ENCODE measurements at regions not wholly inside any gene's neighbourhood (a gene's known extent, or its start where the extent isn't known, plus 50 kb on each side); places are given as distances from the start of the nearest gene placed in this dataset.

GRCh38 chr2:183426825-183427224, 302.6 kb downstream of the NUP35 start (continued):
- TF ChIP-seq ZNF462 (CRISPR knock-in tag; IDR thresholded peaks at IDR 0.05) (no peak), REST (IDR thresholded peaks at IDR 0.05; ENCODE audit: unreplicated experiment) (no peak), CREB1 (CRISPR knock-in tag; IDR thresholded peaks at IDR 0.05; ENCODE audit: low read depth) (no peak), JUNB (IDR thresholded peaks at IDR 0.05; ENCODE audit: unreplicated experiment) (no peak), EZH2 (IDR thresholded peaks at IDR 0.05; ENCODE audit: low read depth, unreplicated experiment) (no peak), POLR2AphosphoS5 (IDR thresholded peaks at IDR 0.05; ENCODE audit: low read depth) (no peak)

- peaks cover 4% of the 10 kb centered on the region; the same call in 2 of the 3 replicates for H3K4me1 Mint-ChIP-seq
- H3K4me3 Mint-ChIP-seq, result no peak overlapping the region
- no peak for ATAC-seq
- no peak for TF ChIP-seq EZH2 (IDR thresholded peaks at IDR 0.05; ENCODE audit: low read depth, unreplicated experiment)
- TF ChIP-seq, protein P1, sequence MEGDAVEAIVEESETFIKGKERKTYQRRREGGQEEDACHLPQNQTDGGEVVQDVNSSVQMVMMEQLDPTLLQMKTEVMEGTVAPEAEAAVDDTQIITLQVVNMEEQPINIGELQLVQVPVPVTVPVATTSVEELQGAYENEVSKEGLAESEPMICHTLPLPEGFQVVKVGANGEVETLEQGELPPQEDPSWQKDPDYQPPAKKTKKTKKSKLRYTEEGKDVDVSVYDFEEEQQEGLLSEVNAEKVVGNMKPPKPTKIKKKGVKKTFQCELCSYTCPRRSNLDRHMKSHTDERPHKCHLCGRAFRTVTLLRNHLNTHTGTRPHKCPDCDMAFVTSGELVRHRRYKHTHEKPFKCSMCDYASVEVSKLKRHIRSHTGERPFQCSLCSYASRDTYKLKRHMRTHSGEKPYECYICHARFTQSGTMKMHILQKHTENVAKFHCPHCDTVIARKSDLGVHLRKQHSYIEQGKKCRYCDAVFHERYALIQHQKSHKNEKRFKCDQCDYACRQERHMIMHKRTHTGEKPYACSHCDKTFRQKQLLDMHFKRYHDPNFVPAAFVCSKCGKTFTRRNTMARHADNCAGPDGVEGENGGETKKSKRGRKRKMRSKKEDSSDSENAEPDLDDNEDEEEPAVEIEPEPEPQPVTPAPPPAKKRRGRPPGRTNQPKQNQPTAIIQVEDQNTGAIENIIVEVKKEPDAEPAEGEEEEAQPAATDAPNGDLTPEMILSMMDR (conservative IDR thresholded peaks at IDR 0.05; ENCODE audit: low read depth in 2 of 2), result no peak
- TF ChIP-seq REST (IDR thresholded peaks at IDR 0.05; ENCODE audit: unreplicated experiment), result no peak
Measured at GRCh38 chr2:183427558-183427957, 303.3 kb downstream of the NUP35 start.

More at GRCh38 chr2:183427558-183427957, 303.3 kb downstream of the NUP35 start:
- no peaks in the 10 kb centered on the region for H3K27me3 ChIP-seq (ENCODE audit: insufficient read depth)
- Mint-ChIP-seq H3K27ac (no peak overlapping the region), H3K9me3 (peaks cover 8% of the 10 kb centered on the region), H3K36me3 (ENCODE audit: low read depth) (peaks cover 3% of the 10 kb centered on the region; the same call in 1 of the 3 replicates), H3K27me3 (ENCODE audit: insufficient read depth, low read depth, poor library complexity) (peaks cover 2% of the 10 kb centered on the region)
- H4K20me1 ChIP-seq (replicated peaks; ENCODE audit: insufficient read depth), result no peaks in the 10 kb centered on the region
- H2AFZ ChIP-seq, result no peak overlapping the region
- H3K4me2 ChIP-seq, result no peak overlapping the region
- H3K27ac ChIP-seq (ENCODE audit: low read depth), result no peak overlapping the region
- no peaks in the 10 kb centered on the region for H3K4me1 ChIP-seq (ENCODE audit: insufficient read depth)
- no peak for DNase-seq (ENCODE audit: low spot score)
- no peaks in the 10 kb centered on the region for H3K79me2 ChIP-seq (replicated peaks; ENCODE audit: insufficient read depth)
- no peak overlapping the region for H3K4me3 ChIP-seq
- no peaks in the 10 kb centered on the region for H3K9me2 ChIP-seq (ENCODE audit: insufficient read depth)
- H3K36me3 ChIP-seq (ENCODE audit: insufficient read depth), result peaks cover 6% of the 10 kb centered on the region; the same call in 1 of the 2 replicates
- H3F3A ChIP-seq (replicated peaks; ENCODE audit: low read depth), result no peaks in the 10 kb centered on the region

Measured in GM23338 (cell line).